MM.1S (cell line): ENCODE measurements at regions not wholly inside any gene's neighbourhood (a gene's known extent, or its start where the extent isn't known, plus 50 kb on each side); places are given as distances from the start of the nearest gene placed in this dataset.

Experiments
- DNase-seq: peaks from one replicate; pipeline ENCODE4 v3.0.0-alpha.2; 2015
- H2AFZ ChIP-seq: fragments of 300-600 bp; sonication (generic); 2 replicates; pipeline ENCODE4 v1.6.0; 2016; ENCODE audit warnings: antibody characterized with exemption, low read length
- H3F3A ChIP-seq: fragments of 300-600 bp; sonication (generic); 2 replicates; pipeline ENCODE4 v1.6.1; 2016; ENCODE audit warnings: mild to moderate bottlenecking, antibody characterized with exemption, low read length, moderate library complexity, mixed read lengths; ENCODE audit not compliant: insufficient read depth
- H3K27ac ChIP-seq: fragments of 300-600 bp; sonication (generic); 2 replicates; pipeline ENCODE4 v1.5.1; 2016; ENCODE audit warnings: mild to moderate bottlenecking, low read length
- H3K27me3 ChIP-seq: fragments of 300-600 bp; sonication (generic); replicated peaks from 2 replicates; pipeline ENCODE4 v1.6.0; 2016; ENCODE audit warnings: low read length; ENCODE audit not compliant: insufficient read depth
- H3K36me3 ChIP-seq: fragments of 300-600 bp; sonication (generic); replicated peaks from 2 replicates; pipeline ENCODE4 v1.6.1; 2016; ENCODE audit warnings: mild to moderate bottlenecking, low read length, mixed read lengths; ENCODE audit not compliant: insufficient read depth
- H3K4me1 ChIP-seq: fragments of 300-600 bp; sonication (generic); 2 replicates; pipeline ENCODE4 v1.6.1; 2016; ENCODE audit warnings: low read length, mixed read lengths
- H3K4me2 ChIP-seq: fragments of 300-600 bp; sonication (generic); 2 replicates; pipeline ENCODE4 v1.6.0; 2016; ENCODE audit warnings: low read depth, low read length
- H3K4me3 ChIP-seq: fragments of 300-600 bp; sonication (generic); 2 replicates; pipeline ENCODE4 v1.5.1; 2016; ENCODE audit warnings: low read length, mixed read lengths
- H3K79me2 ChIP-seq: fragments of 300-600 bp; sonication (generic); 2 replicates; pipeline ENCODE4 v1.6.1; 2016; ENCODE audit warnings: mixed run types, low read length, mixed read lengths
- H3K9ac ChIP-seq: fragments of 300-600 bp; sonication (generic); 2 replicates; pipeline ENCODE4 v1.6.1; 2016; ENCODE audit warnings: low read length, mixed read lengths
- H3K9me2 ChIP-seq: fragments of 300-600 bp; sonication (generic); replicated peaks from 2 replicates; pipeline ENCODE4 v1.6.1; 2016; ENCODE audit warnings: mild to moderate bottlenecking, low read length, mixed read lengths; ENCODE audit not compliant: insufficient read depth
- H3K9me3 ChIP-seq: fragments of 300-600 bp; sonication (generic); replicated peaks from 2 replicates; pipeline ENCODE4 v1.6.1; 2016; ENCODE audit warnings: mild to moderate bottlenecking, low read length, mixed read lengths; ENCODE audit not compliant: insufficient read depth
- H4K20me1 ChIP-seq: fragments of 300-600 bp; sonication (generic); 2 replicates; pipeline ENCODE4 v1.6.1; 2016; ENCODE audit warnings: mild to moderate bottlenecking, low read length, moderate library complexity, mixed read lengths; ENCODE audit not compliant: insufficient read depth
- CTCF ChIP-seq: fragments of 300-600 bp; sonication (generic); IDR thresholded peaks from 2 replicates; pipeline ENCODE4 v1.5.1; 2016; ENCODE audit warnings: antibody characterized with exemption, low read length, mixed read lengths
- EZH2 ChIP-seq: fragments of 300-600 bp; sonication (generic); optimal IDR thresholded peaks from 2 replicates; pipeline ENCODE3; 2017; ENCODE audit warnings: low read depth, mild to moderate bottlenecking, antibody characterized with exemption, low read length, mixed read lengths
- EZH2phosphoT487 ChIP-seq: fragments of 300-600 bp; sonication (generic); IDR thresholded peaks from 2 replicates; pipeline ENCODE4 v1.6.1; 2018; ENCODE audit warnings: antibody characterized with exemption, low read length

- H3K9ac ChIP-seq, result no peak overlapping the region
- H3K27ac ChIP-seq, result no peak overlapping the region
- H3K36me3 ChIP-seq, result no peaks in the 10 kb centered on the region
- TF ChIP-seq CTCF (no peak), EZH2phosphoT487 (no peak), EZH2 (no peak)
- no peak for DNase-seq
- no peaks in the 10 kb centered on the region for H3F3A ChIP-seq
- no peaks in the 10 kb centered on the region for H3K9me2 ChIP-seq
- no peaks in the 10 kb centered on the region for H3K27me3 ChIP-seq
- H4K20me1 ChIP-seq, result no peaks in the 10 kb centered on the region
- H3K4me2 ChIP-seq, result no peak overlapping the region
- no peaks in the 10 kb centered on the region for H3K4me1 ChIP-seq
- no peak overlapping the region for H2AFZ ChIP-seq
- H3K79me2 ChIP-seq, result no peaks in the 10 kb centered on the region
- no peak overlapping the region for H3K4me3 ChIP-seq
- H3K9me3 ChIP-seq, result no peaks in the 10 kb centered on the region
Measured at GRCh38 chr3:144351011-144351410, 379.4 kb downstream of the DIPK2A start.

GRCh38 chr3:144351773-144352365, 380.2 kb downstream of the DIPK2A start:
- TF ChIP-seq EZH2phosphoT487 (no peak), EZH2 (no peak), CTCF (no peak)
- Histone ChIP-seq H3K9me2 (no peaks in the 10 kb centered on the region), H3K4me2 (no peak overlapping the region), H3K4me1 (no peaks in the 10 kb centered on the region), H3K4me3 (no peak overlapping the region), H3K36me3 (no peaks in the 10 kb centered on the region), H4K20me1 (no peaks in the 10 kb centered on the region), H3K27ac (no peak overlapping the region), H3F3A (no peaks in the 10 kb centered on the region), H2AFZ (no peak overlapping the region), H3K9me3 (no peaks in the 10 kb centered on the region), H3K27me3 (no peaks in the 10 kb centered on the region), H3K9ac (no peak overlapping the region), H3K79me2 (no peaks in the 10 kb centered on the region)
- DNase-seq, result no peak

- no peak overlapping the region for H3K4me3 ChIP-seq
- H3K27ac ChIP-seq, result no peak overlapping the region
- H2AFZ ChIP-seq, result no peak overlapping the region
- H3K9me2 ChIP-seq, result no peaks in the 10 kb centered on the region
- no peak for DNase-seq
- no peak overlapping the region for H3K4me2 ChIP-seq
- H3K9ac ChIP-seq, result no peak overlapping the region
- H3K79me2 ChIP-seq, result no peaks in the 10 kb centered on the region
- no peaks in the 10 kb centered on the region for H3F3A ChIP-seq
- no peaks in the 10 kb centered on the region for H3K4me1 ChIP-seq
- no peak for TF ChIP-seq EZH2
- no peak for TF ChIP-seq EZH2phosphoT487
- no peak for TF ChIP-seq CTCF
- no peaks in the 10 kb centered on the region for H3K36me3 ChIP-seq
- H3K9me3 ChIP-seq, result no peaks in the 10 kb centered on the region
- H4K20me1 ChIP-seq, result no peaks in the 10 kb centered on the region
- H3K27me3 ChIP-seq, result no peaks in the 10 kb centered on the region
Measured at GRCh38 chr3:144358191-144358590, 386.6 kb downstream of the DIPK2A start.

- Histone ChIP-seq H3K9me2 (no peaks in the 10 kb centered on the region), H3K9me3 (no peaks in the 10 kb centered on the region), H4K20me1 (no peaks in the 10 kb centered on the region), H3K4me1 (no peaks in the 10 kb centered on the region), H3K36me3 (no peaks in the 10 kb centered on the region), H3K79me2 (no peaks in the 10 kb centered on the region), H3K4me2 (no peak overlapping the region), H2AFZ (no peak overlapping the region), H3K27ac (no peak overlapping the region), H3K4me3 (no peak overlapping the region), H3K27me3 (no peaks in the 10 kb centered on the region), H3K9ac (no peak overlapping the region), H3F3A (no peaks in the 10 kb centered on the region)
- DNase-seq, result no peak
- TF ChIP-seq EZH2 (no peak), EZH2phosphoT487 (no peak), CTCF (no peak)
Measured at GRCh38 chr3:144361002-144361401, 389.4 kb downstream of the DIPK2A start.
